Immature natural killer cell (primary cell): ENCODE measurements at regions not wholly inside any gene's neighbourhood (a gene's known extent, or its start where the extent isn't known, plus 50 kb on each side); places are given as distances from the start of the nearest gene placed in this dataset.

Source experiments
- DNase-seq, 3 donors: peaks; one replicate each; pipeline ENCODE4 v3.0.0; 2022; ENCODE audit warnings: mixed read lengths in 1 of 3
- H3K27ac Mint-ChIP-seq, 6 donors: one replicate each; pipeline ENCODE4 v1.8.0; 2020; ENCODE audit warnings: mixed read lengths in 6 of 6, mild to moderate bottlenecking in 5 of 6, inconsistent platforms in 4 of 6, moderate library complexity in 3 of 6
- H3K27me3 Mint-ChIP-seq, 3 donors: one replicate each; pipeline ENCODE4 v1.8.0; 2020 to 2021; ENCODE audit warnings: low read depth in 3 of 3, mild to moderate bottlenecking in 3 of 3, mixed read lengths in 3 of 3, moderate library complexity in 3 of 3, inconsistent platforms in 1 of 3
- H3K36me3 Mint-ChIP-seq, 3 donors: one replicate each; pipeline ENCODE4 v1.8.0; 2020; ENCODE audit warnings: mixed read lengths in 3 of 3, inconsistent platforms in 2 of 3, mild to moderate bottlenecking in 2 of 3
- H3K4me1 Mint-ChIP-seq, 2 donors: one replicate each; pipeline ENCODE4 v1.8.0; 2020; ENCODE audit warnings: inconsistent platforms in 2 of 2, mild to moderate bottlenecking in 2 of 2, mixed read lengths in 2 of 2, moderate library complexity in 1 of 2
- H3K4me3 Mint-ChIP-seq, 5 donors: one replicate each; pipeline ENCODE4 v1.8.0; 2020; ENCODE audit warnings: mild to moderate bottlenecking in 5 of 5, mixed read lengths in 5 of 5, inconsistent platforms in 3 of 5, moderate library complexity in 3 of 5
- H3K9me3 Mint-ChIP-seq, 6 donors: one replicate each; pipeline ENCODE4 v1.8.0; 2020; ENCODE audit warnings: mild to moderate bottlenecking in 6 of 6, mixed read lengths in 6 of 6, inconsistent platforms in 4 of 6, moderate library complexity in 3 of 6

GRCh38 chr2:12102679-12103078 lies 356.2 kb downstream of the LPIN1 start:
- H3K27me3 Mint-ChIP-seq: peaks cover 0 to 16% (median 0%) of the 10 kb centered on the region in 3 donors
- no peak for DNase-seq
- no peak overlapping the region for H3K4me3 Mint-ChIP-seq
- H3K27ac Mint-ChIP-seq: no peak overlapping the region
- no peaks in the 10 kb centered on the region for H3K9me3 Mint-ChIP-seq
- peaks cover 9 to 22% of the 10 kb centered on the region in 2 donors for H3K4me1 Mint-ChIP-seq
- no peaks in the 10 kb centered on the region for H3K36me3 Mint-ChIP-seq

GRCh38 chr2:12105180-12105579 lies 358.7 kb downstream of the LPIN1 start:
- Mint-ChIP-seq H3K4me3 (no peak overlapping the region), H3K36me3 (no peaks in the 10 kb centered on the region), H3K9me3 (no peaks in the 10 kb centered on the region), H3K4me1 (peaks cover 12 to 23% of the 10 kb centered on the region in 2 donors), H3K27ac (no peak overlapping the region), H3K27me3 (peaks cover 0 to 18% (median 0%) of the 10 kb centered on the region in 3 donors)
- no peak for DNase-seq

- no peaks in the 10 kb centered on the region for H3K36me3 Mint-ChIP-seq
- no peak overlapping the region for H3K4me3 Mint-ChIP-seq
- no peak for DNase-seq
- peaks cover 0 to 17% (median 0%) of the 10 kb centered on the region in 3 donors for H3K27me3 Mint-ChIP-seq
- no peaks in the 10 kb centered on the region for H3K9me3 Mint-ChIP-seq
- H3K27ac Mint-ChIP-seq: no peak overlapping the region
- peaks cover 20 to 31% of the 10 kb centered on the region in 2 donors for H3K4me1 Mint-ChIP-seq
Observed at GRCh38 chr2:12106440-12107080, 360.1 kb downstream of the LPIN1 start.

- Mint-ChIP-seq H3K36me3 (no peaks in the 10 kb centered on the region), H3K9me3 (no peaks in the 10 kb centered on the region), H3K4me3 (no peak overlapping the region), H3K27me3 (peaks cover 0 to 14% (median 2%) of the 10 kb centered on the region in 3 donors), H3K4me1 (peaks cover 16 to 26% of the 10 kb centered on the region in 2 donors), H3K27ac (no peak overlapping the region)
- no peak for DNase-seq
Observed at GRCh38 chr2:12107321-12107720, 360.9 kb downstream of the LPIN1 start.

- Mint-ChIP-seq H3K36me3 (no peaks in the 10 kb centered on the region), H3K4me1 (peaks cover 16 to 26% of the 10 kb centered on the region in 2 donors), H3K9me3 (no peaks in the 10 kb centered on the region), H3K27me3 (peaks cover 0 to 16% (median 6%) of the 10 kb centered on the region in 3 donors), H3K4me3 (no peak overlapping the region), H3K27ac (no peak overlapping the region)
- no peak for DNase-seq
Observed at GRCh38 chr2:12107939-12108338, 361.5 kb downstream of the LPIN1 start.

GRCh38 chr2:12109363-12110017 lies 363.1 kb downstream of the LPIN1 start:
- DNase-seq: no peak
- Mint-ChIP-seq H3K4me1 (peaks cover 19 to 26% of the 10 kb centered on the region in 2 donors), H3K9me3 (no peaks in the 10 kb centered on the region), H3K36me3 (no peaks in the 10 kb centered on the region), H3K27ac (peak overlapping the region in 1 of 6 donors; percentile 13), H3K27me3 (peaks cover 0 to 14% (median 7%) of the 10 kb centered on the region in 3 donors), H3K4me3 (peak overlapping the region in 1 of 5 donors; percentile 51)

- Mint-ChIP-seq H3K36me3 (no peaks in the 10 kb centered on the region), H3K27ac (peak overlapping the region in 1 of 6 donors; percentile 59), H3K4me1 (peaks cover 22 to 30% of the 10 kb centered on the region in 2 donors), H3K4me3 (peak overlapping the region in 4 of 5 donors; percentile 1 to 65 (median 46)), H3K9me3 (no peaks in the 10 kb centered on the region), H3K27me3 (peaks cover 0 to 14% (median 7%) of the 10 kb centered on the region in 3 donors)
- DNase-seq: peak; percentile 21 to 26 (median 22)
Observed at GRCh38 chr2:12110074-12110473, 363.6 kb downstream of the LPIN1 start.

- no peaks in the 10 kb centered on the region for H3K9me3 Mint-ChIP-seq
- H3K27ac Mint-ChIP-seq: no peak overlapping the region
- no peak for DNase-seq
- no peaks in the 10 kb centered on the region for H3K36me3 Mint-ChIP-seq
- peaks cover 0 to 14% (median 7%) of the 10 kb centered on the region in 3 donors for H3K27me3 Mint-ChIP-seq
- H3K4me3 Mint-ChIP-seq: peak overlapping the region in 4 of 5 donors; percentile 1 to 65 (median 46)
- H3K4me1 Mint-ChIP-seq: peaks cover 26 to 34% of the 10 kb centered on the region in 2 donors
Observed at GRCh38 chr2:12110481-12110880, 364.0 kb downstream of the LPIN1 start.

GRCh38 chr2:12113412-12113811 lies 367.0 kb downstream of the LPIN1 start:
- H3K4me3 Mint-ChIP-seq: no peak overlapping the region
- peaks cover 0 to 11% (median 7%) of the 10 kb centered on the region in 3 donors for H3K27me3 Mint-ChIP-seq
- no peak overlapping the region for H3K27ac Mint-ChIP-seq
- H3K9me3 Mint-ChIP-seq: no peaks in the 10 kb centered on the region
- H3K36me3 Mint-ChIP-seq: no peaks in the 10 kb centered on the region
- peaks cover 24 to 26% of the 10 kb centered on the region in 2 donors for H3K4me1 Mint-ChIP-seq
- DNase-seq: no peak

- H3K27ac Mint-ChIP-seq: peak overlapping the region in 1 of 6 donors; percentile 51
- peaks cover 0 to 8% (median 7%) of the 10 kb centered on the region in 3 donors for H3K27me3 Mint-ChIP-seq
- DNase-seq: no peak
- H3K36me3 Mint-ChIP-seq: no peaks in the 10 kb centered on the region
- H3K4me3 Mint-ChIP-seq: peak overlapping the region in 1 of 5 donors; percentile 43
- peaks cover 19 to 21% of the 10 kb centered on the region in 2 donors for H3K4me1 Mint-ChIP-seq
- no peaks in the 10 kb centered on the region for H3K9me3 Mint-ChIP-seq
Observed at GRCh38 chr2:12114816-12115215, 368.4 kb downstream of the LPIN1 start.

GRCh38 chr2:12116228-12116750 lies 369.9 kb downstream of the LPIN1 start:
- Mint-ChIP-seq H3K9me3 (no peaks in the 10 kb centered on the region), H3K27ac (no peak overlapping the region), H3K36me3 (no peaks in the 10 kb centered on the region), H3K4me3 (no peak overlapping the region), H3K4me1 (peaks cover 8 to 10% of the 10 kb centered on the region in 2 donors), H3K27me3 (peaks cover 0 to 7% (median 5%) of the 10 kb centered on the region in 3 donors)
- no peak for DNase-seq

GRCh38 chr2:12119841-12120240 lies 373.4 kb downstream of the LPIN1 start:
- H3K27me3 Mint-ChIP-seq: peaks cover 0 to 3% (median 0%) of the 10 kb centered on the region in 3 donors
- DNase-seq: no peak
- H3K9me3 Mint-ChIP-seq: no peaks in the 10 kb centered on the region
- peaks cover 6% of the 10 kb centered on the region in 2 donors for H3K4me1 Mint-ChIP-seq
- peaks cover 0 to 6% (median 0%) of the 10 kb centered on the region in 3 donors for H3K36me3 Mint-ChIP-seq
- H3K4me3 Mint-ChIP-seq: no peak overlapping the region
- H3K27ac Mint-ChIP-seq: no peak overlapping the region

GRCh38 chr2:12120281-12121150 lies 374.1 kb downstream of the LPIN1 start:
- Mint-ChIP-seq H3K36me3 (peaks cover 0 to 6% (median 0%) of the 10 kb centered on the region in 3 donors), H3K27me3 (peaks cover 0 to 3% (median 0%) of the 10 kb centered on the region in 3 donors), H3K4me1 (no peaks in the 10 kb centered on the region), H3K27ac (no peak overlapping the region), H3K9me3 (no peaks in the 10 kb centered on the region), H3K4me3 (no peak overlapping the region)
- DNase-seq: no peak
